ENCODE measurements at regions not wholly inside any gene's neighbourhood (a gene's known extent, or its start where the extent isn't known, plus 50 kb on each side); places are given as distances from the start of the nearest gene placed in this dataset.

- Histone ChIP-seq H3K27me3 (ENCODE audit: control insufficient read depth, insufficient read depth, low read length) (no peaks in the 10 kb centered on the region), H3K4me3 (ENCODE audit: low read depth in 2 of 2, low read length in 2 of 2) (no peak overlapping the region), H3K9me3 (ENCODE audit: control insufficient read depth, insufficient read depth, low read depth, low read length) (no peaks in the 10 kb centered on the region), H3K27ac (ENCODE audit: low read length) (no peak overlapping the region), H3K4me1 (ENCODE audit: control insufficient read depth, insufficient read depth, low read length) (no peaks in the 10 kb centered on the region), H3K36me3 (ENCODE audit: control insufficient read depth, insufficient read depth, low read length) (no peaks in the 10 kb centered on the region)
- DNase-seq (ENCODE audit: low read depth, low spot score) (no peak), ATAC-seq (no peak)
- CTCF ChIA-PET = no interaction called here
- POLR2A ChIA-PET = no interaction called here
- in situ Hi-C loops (cut with HindIII; ENCODE audit: low pct_unique_long_range_greater_than_20kb, low sequenced_read_pairs) = no loop called here
- intact Hi-C loops (cut with micrococcal nuclease; ENCODE audit: unreplicated experiment) = no loop called here
- TF ChIP-seq TCF7L2 (IDR thresholded peaks at IDR 0.05; ENCODE audit: low read depth, low read length) (no peak), SIN3A (IDR thresholded peaks at IDR 0.05; ENCODE audit: borderline replicate concordance, insufficient read depth, low read depth, low read length) (no peak), REST (IDR thresholded peaks at IDR 0.05; ENCODE audit: insufficient read depth in 1 of 2, low read depth in 2 of 2, low read length in 1 of 2) (no peak), POLR2AphosphoS5 (IDR thresholded peaks at IDR 0.05; ENCODE audit: low read depth, low read length) (no peak), CTCF (IDR thresholded peaks at IDR 0.05) (no peak)
- no TSS peak for BruUV-seq (replicated peaks)
Observed at GRCh38 chr9:2320632-2321031, 301.0 kb upstream of the VLDLR start.

GRCh38 chr9:2321523-2322148 is 300.0 kb upstream of the VLDLR start:
- Histone ChIP-seq H3K27me3 (ENCODE audit: control insufficient read depth, insufficient read depth, low read length) (no peaks in the 10 kb centered on the region), H3K4me3 (ENCODE audit: low read depth in 2 of 2, low read length in 2 of 2) (no peak overlapping the region), H3K4me1 (ENCODE audit: control insufficient read depth, insufficient read depth, low read length) (no peaks in the 10 kb centered on the region), H3K36me3 (ENCODE audit: control insufficient read depth, insufficient read depth, low read length) (no peaks in the 10 kb centered on the region), H3K9me3 (ENCODE audit: control insufficient read depth, insufficient read depth, low read depth, low read length) (no peaks in the 10 kb centered on the region), H3K27ac (ENCODE audit: low read length) (no peak overlapping the region)
- no peak for TF ChIP-seq POLR2AphosphoS5 (IDR thresholded peaks at IDR 0.05; ENCODE audit: low read depth, low read length)
- TF ChIP-seq TCF7L2 (IDR thresholded peaks at IDR 0.05; ENCODE audit: low read depth, low read length) = no peak
- TF ChIP-seq REST (IDR thresholded peaks at IDR 0.05; ENCODE audit: insufficient read depth in 1 of 2, low read depth in 2 of 2, low read length in 1 of 2) = no peak
- TF ChIP-seq CTCF (IDR thresholded peaks at IDR 0.05) = no peak
- TF ChIP-seq SIN3A (IDR thresholded peaks at IDR 0.05; ENCODE audit: borderline replicate concordance, insufficient read depth, low read depth, low read length) = no peak
- ChIA-PET CTCF (no interaction called here), POLR2A (no interaction called here)
- DNase-seq (ENCODE audit: low read depth, low spot score) (no peak), ATAC-seq (no peak)
- BruUV-seq (replicated peaks) = no TSS peak
- intact Hi-C loops (cut with micrococcal nuclease; ENCODE audit: unreplicated experiment) (no loop called here), in situ Hi-C loops (cut with HindIII; ENCODE audit: low pct_unique_long_range_greater_than_20kb, low sequenced_read_pairs) (no loop called here)

All from Panc1 (cell line).